ENCODE measurements at regions not wholly inside any gene's neighbourhood (a gene's known extent, or its start where the extent isn't known, plus 50 kb on each side); places are given as distances from the start of the nearest gene placed in this dataset.

- H3K27ac ChIP-seq (ENCODE audit: low read depth in 1 of 2, low read length in 1 of 2): no peak overlapping the region
- H3K4me3 ChIP-seq: no peak overlapping the region
- no peak for DNase-seq
- no peak for ATAC-seq (ENCODE audit: insufficient read depth, low FRiP score)
- no peaks in the 10 kb centered on the region for H3K27me3 ChIP-seq (ENCODE audit: control insufficient read depth in 3 of 3, insufficient read depth in 3 of 3, low read length in 2 of 3)
- no peak overlapping the region for H3K9ac ChIP-seq (ENCODE audit: insufficient read depth in 1 of 2, low read length in 2 of 2)
- H3K36me3 ChIP-seq (ENCODE audit: control insufficient read depth in 4 of 4, insufficient read depth in 4 of 4, low read length in 4 of 4): no peaks in the 10 kb centered on the region
- 55 to 58% methylated on average over 3 of the region's 3 CpGs for WGBS, 2 donors
- peaks cover 0 to 1% (median 0%) of the 10 kb centered on the region in 5 donors for H3K4me1 ChIP-seq (ENCODE audit: control insufficient read depth in 5 of 5, insufficient read depth in 5 of 5, low read length in 5 of 5)
- no peak for TF ChIP-seq CTCF (IDR thresholded peaks at IDR 0.05; ENCODE audit: control extremely low read depth, extremely low read depth)
- peaks cover 0 to 4% (median 0%) of the 10 kb centered on the region in 4 donors for H3K9me3 ChIP-seq (ENCODE audit: control insufficient read depth in 4 of 4, insufficient read depth in 3 of 4, low read length in 3 of 4)
Measured at GRCh38 chr5:18744441-18744840, 1110.2 kb downstream of the TAF11L14 start.

GRCh38 chr5:18745042-18745987, 1111.1 kb downstream of the TAF11L14 start:
- no peak for TF ChIP-seq CTCF (IDR thresholded peaks at IDR 0.05; ENCODE audit: control extremely low read depth, extremely low read depth)
- Histone ChIP-seq H3K9me3 (ENCODE audit: control insufficient read depth in 4 of 4, insufficient read depth in 3 of 4, low read length in 3 of 4) (peaks cover 0 to 4% (median 0%) of the 10 kb centered on the region in 4 donors), H3K9ac (ENCODE audit: insufficient read depth in 1 of 2, low read length in 2 of 2) (no peak overlapping the region), H3K4me3 (peak overlapping the region; percentile 44), H3K36me3 (ENCODE audit: control insufficient read depth in 4 of 4, insufficient read depth in 4 of 4, low read length in 4 of 4) (no peaks in the 10 kb centered on the region), H3K4me1 (ENCODE audit: control insufficient read depth in 5 of 5, insufficient read depth in 5 of 5, low read length in 5 of 5) (peaks cover 0 to 1% (median 0%) of the 10 kb centered on the region in 5 donors), H3K27ac (ENCODE audit: low read depth in 1 of 2, low read length in 1 of 2) (peak overlapping the region in 1 of 2 donors; percentile 87), H3K27me3 (ENCODE audit: control insufficient read depth in 3 of 3, insufficient read depth in 3 of 3, low read length in 2 of 3) (no peaks in the 10 kb centered on the region)
- no peak for DNase-seq
- ATAC-seq (ENCODE audit: insufficient read depth, low FRiP score): peak; percentile 38
- 54% methylated on average over 13 of the region's 13 CpGs for WGBS, 2 donors

GRCh38 chr5:18745988-18746615, 1111.8 kb downstream of the TAF11L14 start:
- WGBS, 2 donors: 44 to 45% methylated on average over 9 of the region's 9 CpGs
- Histone ChIP-seq H3K27ac (ENCODE audit: low read depth in 1 of 2, low read length in 1 of 2) (peak overlapping the region; percentile 62 to 87), H3K36me3 (ENCODE audit: control insufficient read depth in 4 of 4, insufficient read depth in 4 of 4, low read length in 4 of 4) (no peaks in the 10 kb centered on the region), H3K9me3 (ENCODE audit: control insufficient read depth in 4 of 4, insufficient read depth in 3 of 4, low read length in 3 of 4) (peaks cover 0 to 6% (median 0%) of the 10 kb centered on the region in 4 donors), H3K4me3 (peak overlapping the region; percentile 44), H3K27me3 (ENCODE audit: control insufficient read depth in 3 of 3, insufficient read depth in 3 of 3, low read length in 2 of 3) (no peaks in the 10 kb centered on the region), H3K4me1 (ENCODE audit: control insufficient read depth in 5 of 5, insufficient read depth in 5 of 5, low read length in 5 of 5) (peaks cover 0 to 1% (median 0%) of the 10 kb centered on the region in 5 donors), H3K9ac (ENCODE audit: insufficient read depth in 1 of 2, low read length in 2 of 2) (no peak overlapping the region)
- no peak for TF ChIP-seq CTCF (IDR thresholded peaks at IDR 0.05; ENCODE audit: control extremely low read depth, extremely low read depth)
- ATAC-seq (ENCODE audit: insufficient read depth, low FRiP score) (peak; percentile 61), DNase-seq (peak in 2 of 3 donors; percentile 7 to 14)
